SU-DHL-6 (cell line): ENCODE measurements at regions not wholly inside any gene's neighbourhood (a gene's known extent, or its start where the extent isn't known, plus 50 kb on each side); places are given as distances from the start of the nearest gene placed in this dataset.

ENCODE experiments used
- H2AFZ ChIP-seq: fragments of 200-600 bp; sonication (generic); 2 replicates; pipeline ENCODE4 v1.6.1; 2014; ENCODE audit warnings: low read depth, mild to moderate bottlenecking, moderate library complexity, mixed read lengths, antibody characterized with exemption, low read length; ENCODE audit not compliant: severe bottlenecking
- H3F3A ChIP-seq: fragments of 200-600 bp; shearing (Covaris generic); 2 replicates; pipeline ENCODE4 v1.6.0; 2016; ENCODE audit warnings: antibody characterized with exemption, mild to moderate bottlenecking; ENCODE audit not compliant: insufficient read depth
- H3K27ac ChIP-seq: fragments of 200-600 bp; sonication (generic); 2 replicates; pipeline ENCODE4 v1.5.1; 2016; ENCODE audit warnings: low read depth, mild to moderate bottlenecking, low read length, moderate library complexity, mixed read lengths
- H3K27me3 ChIP-seq: fragments of 200-600 bp; sonication (generic), shearing (Covaris generic); 2 replicates; pipeline ENCODE4 v1.6.0; 2014; ENCODE audit warnings: mild to moderate bottlenecking, low read length
- H3K36me3 ChIP-seq: fragments of 200-600 bp; sonication (generic); 2 replicates; pipeline ENCODE4 v1.6.1; 2014; ENCODE audit warnings: mild to moderate bottlenecking, low read length, mixed read lengths
- H3K4me2 ChIP-seq: fragments of 300-600, 200-600 bp; shearing (Covaris generic), sonication (generic); 2 replicates; pipeline ENCODE4 v1.6.0; 2014; ENCODE audit warnings: low read length, low read depth, mild to moderate bottlenecking; ENCODE audit not compliant: poor library complexity, severe bottlenecking
- H3K4me3 ChIP-seq: fragments of 200-600 bp; sonication (generic); 2 replicates; pipeline ENCODE4 v1.5.1; 2014; ENCODE audit warnings: antibody characterized with exemption, low read length, mild to moderate bottlenecking, mixed read lengths; ENCODE audit not compliant: insufficient read depth, poor library complexity, severe bottlenecking
- H3K79me2 ChIP-seq: fragments of 200-600 bp; sonication (generic); 2 replicates; pipeline ENCODE4 v1.6.1; 2014; ENCODE audit warnings: mild to moderate bottlenecking, low read length, moderate library complexity; ENCODE audit not compliant: insufficient read depth
- H3K9ac ChIP-seq: fragments of 200-600 bp; sonication (generic); 2 replicates; pipeline ENCODE4 v1.7.0; 2014; ENCODE audit warnings: mild to moderate bottlenecking, low read length
- H3K9me2 ChIP-seq: fragments of 200-600 bp; sonication (generic); replicated peaks from 2 replicates; pipeline ENCODE4 v1.6.1; 2014; ENCODE audit warnings: low read length; ENCODE audit not compliant: insufficient read depth
- H3K9me3 ChIP-seq: fragments of 200-600 bp; sonication (generic); 2 replicates; pipeline ENCODE4 v1.6.1; 2014; ENCODE audit warnings: low read length, mixed read lengths; ENCODE audit not compliant: insufficient read depth
- H4K20me1 ChIP-seq: fragments of 200-600 bp; sonication (generic); 2 replicates; pipeline ENCODE4 v1.6.1; 2014; ENCODE audit warnings: low read depth, mild to moderate bottlenecking, antibody characterized with exemption, low read length, moderate library complexity, mixed read lengths
- CTCF ChIP-seq: fragments of 200-600 bp; sonication (generic); IDR thresholded peaks from one replicate; pipeline ENCODE4 v1.5.1; 2017; ENCODE audit warnings: antibody characterized with exemption, mild to moderate bottlenecking, low read length, moderate library complexity; ENCODE audit not compliant: insufficient read depth, poor library complexity, severe bottlenecking
- EZH2phosphoT487 ChIP-seq: fragments of 200-600 bp; sonication (generic), shearing (Covaris generic); conservative IDR thresholded peaks from 2 replicates; pipeline ENCODE4 v1.6.1; 2018; ENCODE audit warnings: mild to moderate bottlenecking, antibody characterized with exemption, low read length, moderate library complexity, mixed read lengths

DNA sequence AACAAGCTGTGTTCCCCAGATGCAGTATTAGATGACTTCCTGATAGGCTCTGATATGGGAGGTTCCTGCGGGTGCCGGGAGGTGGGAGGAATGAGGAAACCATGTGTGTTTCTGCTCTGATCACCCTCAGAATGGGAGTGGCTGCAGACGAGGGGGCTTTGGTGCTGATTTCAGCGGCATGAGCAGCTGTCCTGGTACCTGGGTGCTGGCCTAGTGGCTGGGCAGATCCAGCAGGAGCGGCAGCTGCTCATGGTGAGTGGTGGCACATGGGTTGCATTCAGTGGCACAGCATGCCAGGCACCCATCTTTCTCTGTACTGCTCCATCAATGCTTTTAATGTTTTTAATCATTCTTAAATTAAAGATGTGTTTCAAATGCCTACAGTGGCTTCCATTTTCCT is 177.2 kb upstream of the NETO1 start:
- Histone ChIP-seq H3K79me2 (no peaks in the 10 kb centered on the region), H3K9me2 (no peaks in the 10 kb centered on the region), H3K27ac (no peak overlapping the region), H2AFZ (no peak overlapping the region), H3K9ac (no peak overlapping the region), H3K4me2 (no peak overlapping the region), H3K9me3 (no peaks in the 10 kb centered on the region), H4K20me1 (no peaks in the 10 kb centered on the region), H3K4me3 (no peak overlapping the region), H3F3A (no peaks in the 10 kb centered on the region), H3K27me3 (no peaks in the 10 kb centered on the region), H3K36me3 (no peaks in the 10 kb centered on the region)
- TF ChIP-seq EZH2phosphoT487, result no peak
- no peak for TF ChIP-seq CTCF

DNA sequence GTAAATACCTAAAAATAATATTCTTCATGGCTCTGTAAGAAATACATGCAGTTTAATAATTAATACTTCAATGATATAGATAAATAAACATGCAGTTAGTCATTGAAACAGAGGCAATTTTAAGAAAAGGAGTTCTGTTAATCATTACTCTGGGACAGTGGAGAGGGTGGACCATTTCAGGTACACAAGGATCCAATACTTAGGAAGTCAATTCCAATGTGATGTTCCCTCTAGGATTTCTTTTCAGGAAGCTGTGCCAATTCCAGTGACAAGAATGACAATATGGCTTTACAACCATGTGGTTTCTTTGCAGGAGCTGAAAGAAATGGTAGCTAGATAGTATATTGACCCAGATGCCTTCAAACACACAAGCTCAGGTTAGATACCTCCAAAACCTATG is 175.8 kb upstream of the NETO1 start:
- H3F3A ChIP-seq, result no peaks in the 10 kb centered on the region
- no peak overlapping the region for H3K4me2 ChIP-seq
- no peaks in the 10 kb centered on the region for H4K20me1 ChIP-seq
- H3K79me2 ChIP-seq, result no peaks in the 10 kb centered on the region
- TF ChIP-seq EZH2phosphoT487 (no peak), CTCF (no peak)
- no peaks in the 10 kb centered on the region for H3K9me2 ChIP-seq
- no peaks in the 10 kb centered on the region for H3K27me3 ChIP-seq
- no peak overlapping the region for H3K4me3 ChIP-seq
- H3K9ac ChIP-seq, result no peak overlapping the region
- H3K27ac ChIP-seq, result no peak overlapping the region
- H3K36me3 ChIP-seq, result no peaks in the 10 kb centered on the region
- H3K9me3 ChIP-seq, result no peaks in the 10 kb centered on the region
- no peak overlapping the region for H2AFZ ChIP-seq

DNA sequence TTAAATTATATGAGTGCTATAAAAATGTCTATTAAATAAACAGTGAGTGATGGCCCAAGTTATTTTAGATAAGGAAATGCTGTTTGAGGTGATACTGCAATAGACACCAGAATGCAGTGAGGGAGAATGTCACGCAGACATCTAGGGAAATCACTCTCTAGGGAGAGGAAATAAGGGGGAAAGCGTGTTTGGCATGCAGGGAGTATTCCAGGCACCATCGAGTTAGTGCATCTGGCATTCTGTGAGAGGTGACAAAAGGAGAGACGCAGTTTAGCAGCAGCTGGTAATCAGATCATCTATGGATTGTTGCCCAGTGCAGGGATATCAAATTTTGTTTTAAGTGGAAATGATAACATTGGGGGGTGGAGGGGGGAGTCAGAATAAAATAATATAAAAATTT is 175.4 kb upstream of the NETO1 start:
- H3K9me2 ChIP-seq, result no peaks in the 10 kb centered on the region
- no peaks in the 10 kb centered on the region for H3K9me3 ChIP-seq
- H2AFZ ChIP-seq, result no peak overlapping the region
- no peaks in the 10 kb centered on the region for H3K27me3 ChIP-seq
- TF ChIP-seq CTCF (no peak), EZH2phosphoT487 (no peak)
- H4K20me1 ChIP-seq, result no peaks in the 10 kb centered on the region
- no peak overlapping the region for H3K4me3 ChIP-seq
- no peak overlapping the region for H3K9ac ChIP-seq
- no peak overlapping the region for H3K27ac ChIP-seq
- H3F3A ChIP-seq, result no peaks in the 10 kb centered on the region
- no peak overlapping the region for H3K4me2 ChIP-seq
- no peaks in the 10 kb centered on the region for H3K36me3 ChIP-seq
- no peaks in the 10 kb centered on the region for H3K79me2 ChIP-seq

- no peaks in the 10 kb centered on the region for H3K9me2 ChIP-seq
- H3K79me2 ChIP-seq, result no peaks in the 10 kb centered on the region
- no peaks in the 10 kb centered on the region for H4K20me1 ChIP-seq
- no peak overlapping the region for H3K4me2 ChIP-seq
- H3K27me3 ChIP-seq, result no peaks in the 10 kb centered on the region
- no peaks in the 10 kb centered on the region for H3F3A ChIP-seq
- H3K9ac ChIP-seq, result no peak overlapping the region
- no peaks in the 10 kb centered on the region for H3K36me3 ChIP-seq
- TF ChIP-seq EZH2phosphoT487 (no peak), CTCF (no peak)
- no peaks in the 10 kb centered on the region for H3K9me3 ChIP-seq
- no peak overlapping the region for H3K27ac ChIP-seq
- no peak overlapping the region for H3K4me3 ChIP-seq
- H2AFZ ChIP-seq, result no peak overlapping the region
Measured at GRCh38 chr18:73040247-73040646, 172.5 kb upstream of the NETO1 start.
